Effector CD8-positive, alpha-beta T cell (primary cell): ENCODE measurements at regions not wholly inside any gene's neighbourhood (a gene's known extent, or its start where the extent isn't known, plus 50 kb on each side); places are given as distances from the start of the nearest gene placed in this dataset.
"Not testable (repeated sequence)": the region's sequence is repeated elsewhere in the genome, so short reads cannot be mapped to it uniquely, and the experiment has no call there.

Experiments
- DNase-seq: peaks from one replicate; lab custom pipeline; 2025; lab: John Stamatoyannopoulos, UW

- no peak for DNase-seq
These were observed 120.6 kb upstream of the CHST15 start for GRCh38 chr10:124213899-124214510.

- no peak for DNase-seq
These were observed 120.1 kb upstream of the CHST15 start for GRCh38 chr10:124213471-124213870.

- no peak for DNase-seq
These were observed 119.3 kb upstream of the CHST15 start for GRCh38 chr10:124212702-124213101.

- DNase-seq, result no peak
These were observed 118.5 kb upstream of the CHST15 start for GRCh38 chr10:124211921-124212320.

GRCh38 chr10:124210263-124210662 lies 116.9 kb upstream of the CHST15 start:
- no peak for DNase-seq

- DNase-seq, result no peak
These were observed 114.0 kb upstream of the CHST15 start for GRCh38 chr10:124207391-124207790.

- no peak for DNase-seq
These were observed 113.2 kb upstream of the CHST15 start for GRCh38 chr10:124206616-124207015.

- DNase-seq, result no peak
These were observed 112.0 kb upstream of the CHST15 start for GRCh38 chr10:124205432-124205831.

- no peak for DNase-seq
These were observed 111.3 kb upstream of the CHST15 start for GRCh38 chr10:124204726-124205125.

GRCh38 chr10:124200011-124200410 lies 106.6 kb upstream of the CHST15 start:
- DNase-seq, result no peak

GRCh38 chr10:124198871-124199270 lies 105.5 kb upstream of the CHST15 start:
- DNase-seq, result no peak

GRCh38 chr10:124198125-124198501 lies 104.7 kb upstream of the CHST15 start:
- no peak for DNase-seq

- DNase-seq, result no peak
These were observed 104.2 kb upstream of the CHST15 start for GRCh38 chr10:124197371-124198124.

- no peak for DNase-seq
These were observed 103.3 kb upstream of the CHST15 start for GRCh38 chr10:124196659-124197058.

GRCh38 chr10:124194199-124194824 lies 100.9 kb upstream of the CHST15 start:
- DNase-seq, result no peak

- no peak for DNase-seq
These were observed 99.9 kb upstream of the CHST15 start for GRCh38 chr10:124193309-124193696.

GRCh38 chr10:124192664-124193308 lies 99.4 kb upstream of the CHST15 start:
- DNase-seq, result not testable (repeated sequence)

GRCh38 chr10:124190476-124190875 lies 97.1 kb upstream of the CHST15 start:
- DNase-seq, result not testable (repeated sequence)

GRCh38 chr10:124186956-124187355 lies 93.6 kb upstream of the CHST15 start:
- DNase-seq, result no peak

GRCh38 chr10:124185084-124185483 lies 91.7 kb upstream of the CHST15 start:
- no peak for DNase-seq

GRCh38 chr10:124184208-124184830 lies 90.9 kb upstream of the CHST15 start:
- DNase-seq, result no peak

GRCh38 chr10:124183617-124184016 lies 90.2 kb upstream of the CHST15 start:
- DNase-seq, result no peak
